Nephron progenitor cell (in vitro differentiated cells): ENCODE measurements at regions not wholly inside any gene's neighbourhood (a gene's known extent, or its start where the extent isn't known, plus 50 kb on each side); places are given as distances from the start of the nearest gene placed in this dataset.
"Not testable (repeated sequence)": the region's sequence is repeated elsewhere in the genome, so short reads cannot be mapped to it uniquely, and the experiment has no call there.

ENCODE experiments used
- DNase-seq: peaks from one replicate; pipeline ENCODE4 v3.0.0; 2021
- H3K27ac Mint-ChIP-seq: 2 replicates; pipeline ENCODE4 v1.8.0; 2021; ENCODE audit warnings: mild to moderate bottlenecking, moderate library complexity, mixed read lengths
- H3K27me3 Mint-ChIP-seq: 2 replicates; pipeline ENCODE4 v1.8.0; 2021; ENCODE audit warnings: mild to moderate bottlenecking, low read depth, mixed read lengths; ENCODE audit not compliant: poor library complexity
- H3K36me3 Mint-ChIP-seq: 2 replicates; pipeline ENCODE4 v1.8.0; 2021; ENCODE audit warnings: low read depth, mixed read lengths
- H3K4me1 Mint-ChIP-seq: 2 replicates; pipeline ENCODE4 v1.8.0; 2021; ENCODE audit warnings: mixed read lengths
- H3K4me3 Mint-ChIP-seq: 2 replicates; pipeline ENCODE4 v1.8.0; 2021; ENCODE audit warnings: mild to moderate bottlenecking, moderate library complexity, mixed read lengths
- H3K9me3 Mint-ChIP-seq: 2 replicates; pipeline ENCODE4 v1.8.0; 2021; ENCODE audit warnings: mild to moderate bottlenecking, moderate library complexity, mixed read lengths
- TF ChIP-seq, protein P1 (sequence below): fragments of 200-600 bp; sonication (generic); IDR thresholded peaks from 2 replicates; pipeline ENCODE4 v1.5.0; 2021; ENCODE audit warnings: antibody characterized with exemption

DNA sequence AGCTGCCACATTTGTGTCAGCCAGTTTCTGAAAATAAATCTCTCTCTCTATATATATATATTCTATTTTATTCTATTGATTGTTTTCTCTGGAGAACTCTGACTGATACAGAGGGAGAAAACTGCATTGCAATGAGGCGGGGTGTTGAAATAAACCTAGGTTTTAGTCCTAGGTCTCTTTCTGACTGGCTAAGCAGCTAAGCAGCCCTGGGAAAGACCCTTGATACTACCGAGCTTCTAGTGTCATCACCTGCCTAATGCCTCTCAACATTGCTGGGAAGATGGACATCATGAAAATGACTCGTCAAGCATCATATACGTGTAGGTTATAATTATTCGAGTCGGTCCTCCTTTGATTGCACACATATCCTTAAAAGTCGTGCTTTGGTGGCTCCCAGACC is 166.5 kb upstream of the IL12B start:
- TF ChIP-seq, protein P1, sequence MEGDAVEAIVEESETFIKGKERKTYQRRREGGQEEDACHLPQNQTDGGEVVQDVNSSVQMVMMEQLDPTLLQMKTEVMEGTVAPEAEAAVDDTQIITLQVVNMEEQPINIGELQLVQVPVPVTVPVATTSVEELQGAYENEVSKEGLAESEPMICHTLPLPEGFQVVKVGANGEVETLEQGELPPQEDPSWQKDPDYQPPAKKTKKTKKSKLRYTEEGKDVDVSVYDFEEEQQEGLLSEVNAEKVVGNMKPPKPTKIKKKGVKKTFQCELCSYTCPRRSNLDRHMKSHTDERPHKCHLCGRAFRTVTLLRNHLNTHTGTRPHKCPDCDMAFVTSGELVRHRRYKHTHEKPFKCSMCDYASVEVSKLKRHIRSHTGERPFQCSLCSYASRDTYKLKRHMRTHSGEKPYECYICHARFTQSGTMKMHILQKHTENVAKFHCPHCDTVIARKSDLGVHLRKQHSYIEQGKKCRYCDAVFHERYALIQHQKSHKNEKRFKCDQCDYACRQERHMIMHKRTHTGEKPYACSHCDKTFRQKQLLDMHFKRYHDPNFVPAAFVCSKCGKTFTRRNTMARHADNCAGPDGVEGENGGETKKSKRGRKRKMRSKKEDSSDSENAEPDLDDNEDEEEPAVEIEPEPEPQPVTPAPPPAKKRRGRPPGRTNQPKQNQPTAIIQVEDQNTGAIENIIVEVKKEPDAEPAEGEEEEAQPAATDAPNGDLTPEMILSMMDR = no peak
- peaks cover 3% of the 10 kb centered on the region for H3K9me3 Mint-ChIP-seq
- H3K36me3 Mint-ChIP-seq = no peaks in the 10 kb centered on the region
- no peaks in the 10 kb centered on the region for H3K27me3 Mint-ChIP-seq
- no peak for DNase-seq
- no peak overlapping the region for H3K4me3 Mint-ChIP-seq
- H3K27ac Mint-ChIP-seq = no peak overlapping the region
- H3K4me1 Mint-ChIP-seq = peaks cover 8% of the 10 kb centered on the region

DNA sequence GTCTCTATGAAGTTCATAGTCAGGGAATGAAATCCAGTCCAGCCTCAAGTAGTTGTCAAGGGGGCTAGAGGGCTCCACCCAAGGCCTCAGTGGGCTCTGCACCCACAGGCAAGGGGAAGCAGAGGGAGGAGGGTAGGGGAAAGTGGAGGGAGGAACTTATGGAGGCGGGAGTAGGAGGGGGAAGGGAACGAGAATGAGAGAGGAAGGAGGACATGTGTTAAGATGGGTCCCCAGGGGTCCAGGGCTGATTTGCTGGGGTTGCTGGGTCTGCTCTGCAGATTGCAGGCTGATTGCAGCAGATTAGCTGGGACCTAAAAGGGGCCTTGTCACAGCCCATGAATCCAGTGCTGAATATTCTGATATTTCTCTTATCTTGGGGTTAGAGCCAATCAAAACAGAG is 166.9 kb upstream of the IL12B start:
- Mint-ChIP-seq H3K4me1 (peaks cover 8% of the 10 kb centered on the region), H3K27me3 (no peaks in the 10 kb centered on the region), H3K4me3 (no peak overlapping the region), H3K9me3 (peaks cover 5% of the 10 kb centered on the region), H3K27ac (no peak overlapping the region), H3K36me3 (no peaks in the 10 kb centered on the region)
- DNase-seq = no peak
- TF ChIP-seq, protein P1 = no peak

DNA sequence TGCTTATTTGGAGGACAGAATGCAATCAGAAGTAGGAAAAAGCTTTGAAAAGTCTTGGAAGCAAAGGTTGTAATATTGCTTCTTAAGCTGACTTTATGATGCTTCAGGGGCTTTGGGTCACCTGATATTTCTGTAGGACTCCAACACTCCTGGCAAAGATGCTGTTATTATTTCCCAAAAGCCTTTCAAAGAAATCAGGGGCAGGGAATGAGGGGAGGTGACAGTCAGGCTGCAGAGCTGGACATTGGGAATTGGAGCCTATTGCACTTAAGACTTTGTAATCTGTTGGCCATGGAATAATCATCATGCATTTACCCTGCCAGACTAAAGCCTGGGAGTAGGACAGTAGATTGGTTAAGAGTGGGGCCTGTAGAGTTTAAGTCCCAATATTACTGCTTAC is 168.3 kb upstream of the IL12B start:
- TF ChIP-seq, protein P1 = no peak
- Mint-ChIP-seq H3K4me3 (no peak overlapping the region), H3K4me1 (peaks cover 15% of the 10 kb centered on the region), H3K9me3 (peaks cover 7% of the 10 kb centered on the region), H3K27me3 (no peaks in the 10 kb centered on the region), H3K36me3 (no peaks in the 10 kb centered on the region), H3K27ac (no peak overlapping the region)
- DNase-seq = no peak

DNA sequence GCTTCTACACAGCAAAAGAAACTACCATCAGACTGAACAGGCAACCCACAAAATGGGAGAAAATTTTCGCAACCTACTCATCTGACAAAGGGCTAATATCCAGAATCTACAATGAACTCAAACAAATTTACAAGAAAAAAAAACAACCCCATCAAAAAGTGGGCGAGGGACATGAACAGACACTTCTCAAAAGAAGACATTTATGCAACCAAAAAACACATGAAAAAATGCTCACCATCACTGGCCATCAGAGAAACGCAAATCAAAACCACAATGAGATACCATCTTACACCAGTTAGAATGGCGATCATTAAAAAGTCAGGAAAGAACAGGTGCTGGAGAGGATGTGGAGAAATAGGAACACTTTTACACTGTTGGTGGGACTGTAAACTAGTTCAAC is 171.8 kb upstream of the IL12B start:
- H3K27ac Mint-ChIP-seq, H3K4me3 Mint-ChIP-seq, H3K9me3 Mint-ChIP-seq, DNase-seq, H3K36me3 Mint-ChIP-seq, H3K27me3 Mint-ChIP-seq: not testable (repeated sequence)
- H3K4me1 Mint-ChIP-seq = peaks cover 33% of the 10 kb centered on the region

DNA sequence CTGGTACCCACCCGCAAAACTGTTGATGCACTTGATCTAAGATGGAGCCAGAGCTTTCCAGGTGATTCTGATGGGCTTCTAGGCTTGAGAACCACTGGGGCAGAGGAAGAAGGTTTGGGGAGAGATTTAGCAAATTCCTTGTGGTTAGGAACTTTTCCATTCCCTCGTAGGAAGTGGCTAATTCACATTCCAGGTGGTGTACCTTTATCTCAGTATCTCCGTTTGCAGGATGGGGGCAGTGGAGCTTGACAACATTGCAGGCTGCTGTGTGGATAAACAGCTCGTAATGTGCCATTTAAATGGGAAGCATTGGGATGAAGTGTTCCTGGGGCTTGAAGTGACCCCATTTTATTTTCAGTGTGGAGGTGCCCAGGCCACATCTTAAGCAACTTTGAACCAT is 172.9 kb upstream of the IL12B start:
- TF ChIP-seq, protein P1 = no peak
- Mint-ChIP-seq H3K36me3 (no peaks in the 10 kb centered on the region), H3K27ac (no peak overlapping the region), H3K9me3 (peaks cover 7% of the 10 kb centered on the region), H3K27me3 (no peaks in the 10 kb centered on the region), H3K4me1 (peaks cover 29% of the 10 kb centered on the region), H3K4me3 (no peak overlapping the region)
- DNase-seq = no peak

DNA sequence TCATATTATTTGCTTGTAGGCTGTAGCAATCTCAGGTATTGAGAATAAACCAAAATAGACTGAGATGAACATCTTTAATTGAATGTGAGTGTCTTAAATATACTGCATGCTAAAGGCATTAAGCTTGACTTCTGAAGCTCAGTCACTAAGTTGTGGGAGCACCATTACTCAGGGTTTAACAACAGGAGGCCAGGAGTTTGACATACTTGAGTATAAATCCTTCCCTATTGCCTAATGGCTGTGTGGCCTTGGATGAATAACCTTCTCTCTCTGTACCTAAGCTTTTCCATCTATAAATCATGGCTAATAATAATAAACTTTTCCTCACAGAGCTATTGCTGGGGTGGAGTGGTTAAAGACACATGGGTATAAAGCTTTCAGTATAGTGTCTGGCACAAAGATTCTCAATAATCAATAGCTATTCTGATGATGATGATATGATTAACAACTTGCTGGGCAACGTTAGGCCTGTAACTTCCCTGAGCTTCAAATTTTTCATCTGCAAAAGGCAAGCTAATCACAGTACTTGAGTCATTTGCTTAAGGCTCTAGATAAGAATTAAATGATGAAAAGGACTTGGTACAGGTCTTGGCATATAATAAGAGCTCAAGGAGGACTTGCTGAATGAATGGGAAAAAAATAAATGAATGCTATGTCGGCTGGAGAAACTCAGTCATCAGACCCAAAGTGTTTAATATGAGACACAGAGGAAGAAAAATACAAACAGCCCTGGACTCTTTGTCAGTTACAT is 174.0 kb upstream of the IL12B start:
- peak overlapping the region; percentile 4 for H3K4me3 Mint-ChIP-seq
- H3K27me3 Mint-ChIP-seq = no peaks in the 10 kb centered on the region
- H3K36me3 Mint-ChIP-seq = no peaks in the 10 kb centered on the region
- no peak for DNase-seq
- peaks cover 39% of the 10 kb centered on the region for H3K4me1 Mint-ChIP-seq
- peaks cover 7% of the 10 kb centered on the region for H3K9me3 Mint-ChIP-seq
- H3K27ac Mint-ChIP-seq = peak overlapping the region; percentile 85
- TF ChIP-seq, protein P1 = no peak
